Astrocyte of the hippocampus (primary cell): ENCODE measurements at regions not wholly inside any gene's neighbourhood (a gene's known extent, or its start where the extent isn't known, plus 50 kb on each side); places are given as distances from the start of the nearest gene placed in this dataset.
A peak's percentile ranks its signal among the peaks of the same experiment; 100 is the strongest.
"Not testable (repeated sequence)": the region's sequence is repeated elsewhere in the genome, so short reads cannot be mapped to it uniquely, and the experiment has no call there.

Source experiments
- DNase-seq: peaks from one replicate; pipeline ENCODE4 v3.0.0; 2011; ENCODE audit warnings: low read depth, low spot score

DNA sequence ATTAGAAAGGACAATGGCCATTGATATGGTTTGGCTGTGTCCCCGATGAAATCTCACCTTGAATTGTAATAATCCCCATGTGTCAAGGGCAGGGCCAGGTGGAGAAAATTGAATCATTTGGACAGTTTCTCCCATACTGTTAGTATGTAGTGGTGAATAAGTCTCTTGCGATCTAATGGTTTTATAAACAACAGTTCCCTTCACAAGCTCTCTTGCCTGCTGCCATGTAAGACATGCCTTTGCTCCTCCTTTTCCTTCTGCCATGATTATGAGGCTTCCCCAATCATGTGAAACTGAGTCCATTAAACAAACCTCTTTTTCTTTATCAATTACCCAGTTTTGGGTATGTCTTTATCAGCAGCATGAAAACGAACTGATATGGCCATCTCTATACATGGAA is 302.7 kb downstream of the SFMBT2 start:
- no peak for DNase-seq

DNA sequence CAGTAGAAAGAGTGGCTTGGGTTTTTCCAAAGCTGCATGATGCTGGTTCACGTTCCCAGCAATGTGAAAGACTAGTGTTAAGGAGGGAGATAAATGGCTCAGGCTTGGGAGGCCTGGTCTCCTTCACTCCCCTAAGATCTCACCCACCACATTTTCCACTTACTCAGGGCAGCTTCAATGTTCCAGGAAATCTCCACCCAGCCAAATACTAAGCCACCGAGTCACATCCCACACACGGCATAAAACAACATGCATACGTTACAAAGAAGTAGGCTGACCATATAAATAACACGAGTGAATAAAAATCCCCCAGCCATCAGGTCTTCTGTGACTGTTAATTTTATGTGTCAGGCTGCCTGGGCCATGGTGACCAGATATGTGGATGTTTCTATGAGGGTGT is 303.5 kb downstream of the SFMBT2 start:
- DNase-seq, result peak; percentile 58

DNA sequence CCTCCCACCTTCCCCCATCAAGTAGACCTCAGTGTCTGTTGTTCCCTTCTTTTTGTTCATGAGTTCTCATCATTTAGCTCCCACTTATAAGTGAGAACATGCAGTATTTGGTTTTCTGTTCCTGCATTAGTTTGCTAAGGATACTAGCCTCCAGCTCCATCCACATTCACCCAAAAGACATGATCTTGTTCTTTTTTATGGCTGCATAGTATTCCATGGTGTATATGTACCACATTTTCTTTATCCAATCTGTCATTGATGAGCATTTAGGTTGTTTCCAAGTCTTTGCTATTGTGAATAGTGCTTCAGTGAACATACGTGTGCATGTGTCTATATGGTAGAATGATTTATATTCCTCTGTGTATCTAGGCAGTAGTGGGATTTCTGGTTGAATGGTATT is 306.5 kb downstream of the SFMBT2 start:
- DNase-seq, result not testable (repeated sequence)

DNA sequence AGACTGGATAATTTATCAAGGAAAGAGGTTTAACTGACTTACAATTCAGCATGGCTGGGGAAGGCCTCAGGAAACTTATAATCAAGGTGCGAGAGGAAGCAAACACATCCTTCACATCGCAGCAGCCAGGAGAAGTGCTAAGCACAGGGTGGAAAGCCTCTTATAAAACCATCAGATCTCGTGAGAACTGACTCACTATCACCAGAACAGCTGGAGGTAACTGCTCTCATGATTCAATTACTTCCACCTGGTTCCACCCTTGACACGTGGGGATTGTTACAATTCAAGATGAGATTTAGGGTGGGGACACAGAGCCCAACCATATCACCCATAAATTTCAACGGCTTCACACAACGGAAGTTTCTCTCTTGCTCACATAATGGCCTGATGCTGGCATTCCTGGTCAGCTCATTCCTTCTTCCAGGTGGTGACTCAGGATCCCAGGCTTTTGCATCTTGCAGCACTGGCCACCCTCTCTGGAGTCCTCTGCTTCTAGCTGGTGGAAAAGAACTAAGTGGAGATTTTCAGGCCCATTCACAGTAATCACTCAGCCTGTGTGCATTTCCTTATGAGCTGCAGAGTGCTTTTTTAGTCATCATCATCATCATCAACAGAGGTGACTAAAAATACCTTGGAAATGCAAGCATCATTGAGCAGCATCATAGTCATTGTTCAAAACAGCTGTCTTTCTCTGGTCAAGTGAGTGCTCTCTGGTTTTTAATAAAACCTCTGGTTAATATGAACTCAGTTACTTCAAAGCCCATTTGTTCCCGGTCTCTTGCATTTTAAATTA is 308.1 kb downstream of the SFMBT2 start:
- DNase-seq, result no peak

DNA sequence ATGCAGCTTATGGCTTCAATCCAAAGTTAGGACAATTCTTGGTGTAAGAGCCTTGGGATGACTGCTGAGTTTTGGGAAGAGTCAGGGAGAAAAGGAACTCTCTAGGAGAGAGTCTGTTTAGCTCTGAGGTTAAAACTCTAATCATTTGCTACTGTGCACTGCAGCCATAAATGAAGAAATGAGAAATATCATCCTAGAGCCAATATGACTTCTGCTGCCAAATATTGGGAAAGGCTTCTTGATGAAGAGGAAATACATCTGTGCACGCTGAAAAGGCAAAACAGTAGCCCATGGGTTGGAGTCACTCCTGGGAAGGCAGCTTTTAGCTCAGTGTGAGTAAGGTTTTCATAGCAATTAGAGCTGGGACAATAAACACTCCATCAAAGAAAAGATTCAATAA is 308.8 kb downstream of the SFMBT2 start:
- no peak for DNase-seq

DNA sequence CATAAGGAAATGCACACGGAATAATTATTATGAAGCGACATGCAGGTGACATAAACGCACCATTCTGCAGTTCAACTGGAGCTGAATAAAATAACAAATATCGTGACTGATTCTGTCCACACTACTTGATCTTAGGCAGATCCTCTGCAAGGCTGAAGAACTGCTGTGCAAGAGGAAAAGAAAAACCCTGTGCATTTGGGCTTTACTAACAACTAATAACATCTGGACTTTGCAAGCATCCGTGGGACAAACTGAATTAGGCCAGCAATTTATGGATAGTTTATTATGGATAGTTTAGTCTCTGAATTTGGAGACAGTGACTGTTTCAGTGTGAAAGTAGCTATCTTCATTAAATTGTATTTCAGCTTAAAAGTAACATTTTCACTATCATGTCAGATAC is 309.4 kb downstream of the SFMBT2 start:
- DNase-seq, result no peak

DNA sequence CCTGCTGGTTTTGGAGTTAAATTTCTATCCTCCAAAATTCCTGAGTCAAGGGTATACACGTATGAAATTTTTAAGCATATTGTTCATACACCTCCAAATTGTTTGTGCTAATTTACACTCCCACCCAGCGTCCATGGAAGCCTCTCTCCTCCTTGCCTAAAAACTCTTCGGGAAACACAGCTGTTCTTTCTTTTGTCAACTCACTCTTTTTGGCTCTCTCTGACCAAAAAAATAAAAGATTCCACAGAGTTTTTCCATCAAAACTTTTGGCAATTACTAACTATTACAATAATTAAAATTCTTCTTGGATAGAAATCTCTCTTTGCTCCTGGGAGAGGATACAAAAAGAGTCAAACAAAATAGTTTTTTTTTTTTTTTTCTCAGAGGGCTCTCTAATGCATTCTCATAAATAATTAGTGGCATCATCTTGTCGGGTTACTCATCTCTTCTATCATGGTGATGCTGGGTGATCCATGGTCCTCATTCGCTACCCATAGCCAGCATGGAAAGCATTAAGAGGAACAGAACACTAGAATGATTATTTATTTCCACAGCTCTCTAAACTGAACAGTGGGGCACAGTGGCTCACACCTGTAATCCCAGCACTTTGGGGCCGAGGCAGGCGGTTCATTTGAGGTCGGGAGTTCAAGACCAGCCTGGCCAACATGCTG is 310.7 kb downstream of the SFMBT2 start:
- no peak for DNase-seq

DNA sequence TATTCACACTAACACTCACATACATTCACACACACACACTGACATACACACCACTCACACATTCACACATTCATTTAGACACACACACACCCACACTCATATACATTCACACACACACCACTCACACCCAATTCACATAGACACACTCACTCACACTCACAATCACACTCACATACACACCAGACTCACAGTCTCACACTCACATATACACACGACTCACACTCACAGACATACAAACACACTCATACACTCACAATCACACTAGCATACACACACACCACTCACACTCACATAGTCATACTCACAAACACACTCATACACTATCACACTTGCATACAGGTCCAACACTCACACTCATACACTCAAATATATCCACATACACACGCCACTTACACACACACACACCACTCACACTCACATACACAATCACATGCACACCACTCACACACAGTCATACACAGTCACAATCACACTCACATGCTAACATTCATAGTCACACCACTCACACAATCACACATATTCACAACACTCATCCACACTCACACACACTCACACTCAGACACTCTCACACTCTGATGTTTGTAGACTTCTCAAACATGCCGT is 312.6 kb downstream of the SFMBT2 start:
- no peak for DNase-seq

DNA sequence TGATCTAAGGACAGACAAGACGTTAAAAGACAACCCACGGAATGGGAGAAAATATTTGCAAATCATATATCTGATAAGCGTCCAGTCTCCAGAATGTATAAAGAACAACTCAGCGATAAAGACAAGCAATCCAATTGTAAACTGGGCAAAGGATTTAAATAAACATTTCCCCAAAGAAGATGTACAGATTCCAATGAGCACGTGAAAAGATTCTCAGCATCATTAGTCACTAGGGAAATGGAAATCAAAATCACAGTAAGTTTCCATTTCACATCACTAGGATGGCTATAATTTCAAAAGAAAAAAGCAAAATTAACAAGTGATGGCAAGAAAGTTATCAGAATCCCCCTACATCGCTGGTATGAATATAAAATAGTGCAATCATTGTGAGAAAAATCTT is 316.1 kb downstream of the SFMBT2 start:
- no peak for DNase-seq

DNA sequence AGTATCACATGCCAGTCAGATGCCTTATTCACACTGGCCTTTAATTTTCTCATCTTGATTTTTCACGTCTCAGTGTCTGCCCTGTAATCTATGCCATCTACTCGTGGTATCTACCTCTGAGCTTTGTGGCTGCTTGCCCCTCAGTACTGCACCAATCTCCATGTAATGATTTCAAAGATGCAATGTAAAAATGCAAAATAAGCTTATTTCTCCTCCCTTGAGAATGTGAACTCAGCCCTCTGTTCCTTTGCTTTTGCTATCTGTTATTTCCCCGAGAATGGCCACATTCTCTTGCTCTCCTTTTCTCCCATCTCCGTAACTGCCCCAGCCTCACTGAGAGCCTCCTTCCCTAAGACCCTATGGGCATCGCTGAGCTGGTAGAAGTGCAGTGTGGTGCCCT is 317.5 kb downstream of the SFMBT2 start:
- no peak for DNase-seq

DNA sequence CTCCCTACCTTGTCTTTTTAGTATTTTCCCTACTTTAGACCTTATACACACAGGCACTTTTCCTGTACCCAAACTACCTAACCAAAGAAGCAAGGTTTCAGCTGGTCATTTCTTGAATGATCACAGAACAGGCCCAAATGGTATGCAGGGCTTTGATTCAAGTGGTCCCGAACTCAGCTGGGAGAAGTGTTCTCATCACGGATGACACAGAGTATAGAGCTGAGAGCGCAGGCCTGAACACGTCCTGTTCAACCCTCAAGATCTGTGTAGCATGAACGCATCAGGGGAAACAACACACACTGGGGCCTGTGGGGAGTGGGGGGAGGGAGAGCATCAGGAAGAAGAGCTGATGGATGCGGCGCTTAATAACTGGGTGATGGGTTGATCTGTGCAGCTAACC is 318.2 kb downstream of the SFMBT2 start:
- DNase-seq, result no peak

DNA sequence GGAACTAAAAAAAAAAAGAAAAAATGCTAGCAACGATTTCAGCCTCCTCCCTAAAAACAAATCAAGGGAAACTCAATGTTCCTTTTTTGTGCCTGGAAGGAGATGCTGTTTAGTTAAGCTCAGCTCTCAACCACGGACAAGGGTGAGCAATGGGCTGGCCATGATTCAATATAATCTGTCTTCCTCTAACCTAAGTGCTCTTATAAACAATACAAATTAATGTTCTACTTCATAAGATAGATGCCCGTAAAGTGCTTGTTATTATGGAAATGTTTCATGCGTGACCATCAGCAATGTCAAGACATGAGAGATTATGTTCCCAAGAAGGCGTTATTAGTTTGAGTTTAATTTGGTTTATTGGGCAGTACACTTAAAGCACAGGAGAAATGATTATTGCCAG is 320.3 kb downstream of the SFMBT2 start:
- no peak for DNase-seq

DNA sequence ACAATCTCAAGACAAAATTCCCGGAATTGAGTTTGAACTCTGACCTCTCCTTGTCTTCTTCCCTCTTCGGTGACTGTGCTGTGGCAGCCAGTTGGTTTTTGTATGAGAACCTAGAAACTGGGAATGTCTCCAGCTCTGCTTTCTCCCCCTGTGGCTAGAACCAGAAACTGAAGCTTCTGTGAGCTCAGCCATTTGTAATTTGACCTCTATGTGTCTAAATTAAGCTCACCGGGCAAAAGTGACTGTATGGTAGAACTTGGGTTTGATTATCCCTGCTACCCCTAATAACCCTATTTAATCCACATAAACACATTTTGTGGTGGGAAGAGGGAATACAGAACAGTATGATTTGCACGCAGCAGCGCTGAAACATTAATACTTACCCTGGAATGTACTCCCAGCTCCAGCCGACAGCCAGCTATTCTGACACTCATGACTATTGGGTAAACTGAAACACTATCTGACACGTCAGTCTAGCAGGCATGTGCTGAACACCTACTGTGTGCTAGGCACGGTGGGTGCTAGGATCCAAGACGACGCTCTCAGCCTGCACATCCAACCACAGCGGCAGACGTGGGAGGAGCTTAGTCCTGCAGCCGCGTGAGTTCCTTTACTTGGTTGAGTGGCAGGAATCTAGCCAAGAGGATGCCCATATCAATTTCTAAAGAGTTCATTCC is 324.8 kb downstream of the SFMBT2 start:
- DNase-seq, result peak; percentile 85

DNA sequence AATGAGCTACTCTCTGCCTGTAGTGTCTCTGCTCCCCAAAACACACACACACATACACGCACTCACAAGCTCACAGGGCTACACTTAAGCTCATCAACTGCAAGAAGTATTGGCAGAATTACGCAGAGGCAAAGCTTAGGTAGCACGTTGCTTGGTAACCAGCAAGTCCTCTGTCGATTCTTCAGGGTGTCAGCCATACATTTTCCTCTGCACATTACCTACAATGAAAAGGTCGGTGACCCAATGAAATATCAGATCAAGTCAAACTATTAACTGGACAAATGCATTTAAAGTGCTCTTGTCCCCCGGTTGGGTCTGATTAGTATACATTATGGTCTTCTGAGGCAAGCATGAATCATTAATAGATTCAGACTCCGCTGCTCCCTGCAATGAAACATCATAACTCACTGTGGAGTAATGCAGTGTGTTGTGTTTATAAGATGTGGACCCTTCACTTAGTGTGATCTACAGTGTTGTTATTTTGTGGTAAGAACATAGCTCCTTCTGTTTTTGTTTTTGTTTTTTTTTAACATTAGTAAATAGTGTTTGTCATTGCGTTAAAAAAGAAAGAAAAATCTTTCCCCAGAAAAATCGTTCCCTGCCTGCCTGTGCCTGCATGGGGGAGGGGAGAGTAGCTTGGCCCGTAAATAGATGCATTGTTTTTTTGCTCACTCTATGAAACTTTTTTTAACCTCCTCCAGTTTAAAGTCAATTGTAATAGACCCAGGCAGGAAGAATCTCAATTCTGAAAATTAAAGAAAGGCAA is 325.5 kb downstream of the SFMBT2 start:
- DNase-seq, result peak; percentile 55

DNA sequence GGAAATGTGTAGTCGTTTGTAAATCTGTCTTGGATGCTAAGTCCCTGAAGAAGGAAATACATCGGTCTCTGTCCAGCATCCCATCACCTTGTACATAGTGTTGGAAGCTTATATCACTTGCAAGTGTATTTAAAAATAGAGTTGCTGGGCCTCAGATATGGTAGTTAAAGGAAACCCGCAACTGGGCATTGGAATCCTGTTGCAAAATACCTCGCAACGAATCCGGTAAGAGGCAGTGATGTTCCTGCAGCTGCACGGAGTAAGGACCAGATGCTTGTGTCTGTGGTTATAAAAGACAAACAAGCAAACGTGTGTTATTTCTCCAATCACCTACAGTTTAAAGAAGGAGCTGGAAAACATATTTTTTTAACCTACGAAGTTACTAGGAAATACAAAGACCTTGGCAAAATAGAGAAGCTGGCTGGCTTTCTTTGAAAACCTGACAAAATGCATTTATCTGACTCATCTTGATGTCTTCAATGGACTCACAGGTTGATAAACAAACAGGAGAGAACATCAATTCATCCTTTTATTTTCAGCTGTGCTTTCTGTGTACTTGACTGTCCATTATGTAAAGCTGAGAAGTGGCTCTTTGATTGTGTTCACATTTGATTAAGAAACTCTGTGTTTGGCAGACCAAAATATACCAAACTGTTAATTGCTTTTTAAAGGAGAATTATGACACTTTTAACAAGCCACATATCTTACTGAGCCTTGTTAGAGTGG is 326.4 kb downstream of the SFMBT2 start:
- DNase-seq, result no peak

DNA sequence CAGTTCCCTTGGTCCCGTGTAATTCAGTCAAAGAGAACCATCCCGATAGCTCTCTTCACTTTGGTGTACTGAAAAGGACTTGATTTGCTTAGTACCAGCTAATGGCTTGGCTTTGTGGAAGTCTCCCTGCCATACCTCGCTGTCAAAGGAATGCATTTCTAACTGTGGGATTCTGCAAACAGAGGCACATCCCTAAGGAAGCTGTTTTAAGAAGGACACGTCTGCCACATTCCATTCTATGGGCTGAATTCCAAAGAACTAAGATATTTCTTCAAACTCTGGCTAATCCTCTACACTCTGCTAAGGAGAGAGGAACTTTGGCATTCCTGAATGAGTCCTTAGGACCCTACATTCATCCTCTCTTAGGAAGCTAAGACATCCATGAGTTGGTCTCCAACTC is 327.9 kb downstream of the SFMBT2 start:
- DNase-seq, result peak; percentile 49

DNA sequence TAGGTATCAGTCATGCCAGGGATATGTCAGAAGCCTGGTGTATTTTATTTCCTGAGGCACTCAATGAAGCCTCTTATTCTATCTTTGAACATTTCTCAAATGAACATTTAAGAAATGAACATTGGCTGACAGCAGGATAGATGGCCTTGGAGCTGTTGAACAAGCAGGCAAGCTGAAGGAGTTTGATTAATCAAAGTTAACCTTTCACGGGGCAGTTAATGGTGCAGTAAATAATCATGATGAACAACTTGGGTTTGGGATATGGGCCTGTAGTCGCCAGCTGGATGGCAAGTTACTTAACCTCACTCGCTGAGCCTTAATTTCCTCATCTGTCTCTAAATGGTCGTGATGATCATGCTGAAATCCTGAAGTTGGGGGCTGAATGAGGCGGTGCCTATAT is 333.0 kb downstream of the SFMBT2 start:
- DNase-seq, result no peak

DNA sequence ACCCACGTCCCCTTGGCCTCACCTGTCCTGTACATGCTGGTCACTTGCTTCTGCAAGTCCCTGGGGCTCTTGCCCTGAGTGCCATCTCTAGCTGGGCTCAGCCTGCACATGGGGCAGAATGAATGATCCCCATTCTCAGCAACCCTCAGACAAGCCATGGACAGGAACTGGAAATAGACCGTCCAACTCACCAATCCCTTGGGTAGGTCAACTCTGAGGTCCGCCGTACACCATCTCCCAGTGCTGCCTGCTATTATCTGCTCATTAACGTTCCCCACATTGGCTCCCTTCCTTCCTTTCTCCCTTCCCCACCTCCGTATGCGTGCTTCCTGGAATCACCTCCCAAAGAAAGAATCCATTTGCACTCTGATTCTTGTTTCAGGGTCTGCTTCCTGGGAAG is 335.0 kb downstream of the SFMBT2 start:
- no peak for DNase-seq

DNA sequence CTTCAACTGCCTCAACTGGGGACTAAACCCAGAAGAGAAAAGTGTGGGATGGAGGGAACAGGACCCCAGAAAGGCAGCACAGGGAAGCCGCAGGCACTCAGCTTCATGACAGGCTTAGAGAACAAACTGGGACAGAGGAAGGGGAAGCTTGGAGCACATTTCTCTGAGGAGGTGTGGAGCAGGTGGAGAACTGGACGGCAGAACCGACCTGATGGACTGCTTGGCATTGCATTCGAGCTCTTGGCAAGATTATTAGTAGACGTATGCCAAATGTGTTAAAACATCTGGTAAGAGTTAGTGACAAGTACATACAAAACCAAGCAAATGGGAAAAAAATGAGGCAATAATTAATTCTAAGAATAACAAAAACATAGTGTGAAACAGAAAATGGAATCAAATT is 335.7 kb downstream of the SFMBT2 start:
- DNase-seq, result no peak

DNA sequence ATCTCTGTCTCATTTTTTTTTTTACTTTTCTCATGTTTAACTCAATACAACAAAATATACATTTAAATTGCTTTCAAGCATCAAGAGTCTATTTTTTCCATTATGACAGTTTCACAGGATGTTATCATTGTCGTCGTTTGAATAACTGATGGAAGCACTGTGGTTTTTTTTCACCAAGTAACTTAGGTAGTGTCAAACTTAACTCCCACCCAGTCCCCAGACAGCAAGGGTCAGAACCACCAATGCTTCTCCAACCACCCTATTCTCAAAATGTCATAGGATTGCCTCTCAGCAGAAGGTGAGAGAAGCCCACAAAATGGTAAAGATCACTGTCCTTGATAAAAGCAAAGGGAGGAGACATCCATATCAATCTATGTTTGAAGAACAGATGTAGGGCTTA is 339.4 kb downstream of the SFMBT2 start:
- DNase-seq, result no peak

DNA sequence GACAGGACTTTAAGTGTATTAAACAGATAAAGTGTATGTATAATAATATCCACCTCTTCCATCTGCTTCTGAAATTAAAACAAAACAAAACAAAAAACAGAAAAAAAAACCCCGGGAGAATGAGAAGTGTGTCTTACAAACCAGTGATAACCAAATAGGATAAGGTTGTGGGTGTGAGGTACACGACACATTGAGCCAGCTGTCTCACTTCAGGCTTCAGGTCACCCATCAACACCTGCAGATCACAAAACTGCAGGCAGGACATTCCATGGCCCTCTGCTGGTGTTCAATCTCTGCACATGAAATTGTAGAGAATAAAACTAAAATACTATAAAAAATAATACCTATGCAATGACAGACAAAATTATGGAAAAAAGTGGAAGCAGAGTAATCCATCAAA is 339.9 kb downstream of the SFMBT2 start:
- DNase-seq, result no peak
